ENCODE measurements at regions not wholly inside any gene's neighbourhood (a gene's known extent, or its start where the extent isn't known, plus 50 kb on each side); places are given as distances from the start of the nearest gene placed in this dataset.

GRCh38 chr3:66165660-66166059 lies 55.1 kb upstream of the SLC25A26 start:
- DNase-seq, result no peak

GRCh38 chr3:66164155-66164554 lies 56.6 kb upstream of the SLC25A26 start:
- DNase-seq, result no peak

- DNase-seq, result no peak
Measured at GRCh38 chr3:66163222-66163621, 57.6 kb upstream of the SLC25A26 start.

GRCh38 chr3:66162766-66163165 lies 58.0 kb upstream of the SLC25A26 start:
- no peak for DNase-seq

GRCh38 chr3:66158933-66159683 lies 61.7 kb upstream of the SLC25A26 start:
- DNase-seq, result no peak

GRCh38 chr3:66154444-66154861 lies 66.3 kb upstream of the SLC25A26 start:
- DNase-seq, result peak in 4 of 56 donors; percentile 4 to 20 (median 6)

GRCh38 chr3:66153481-66154443 lies 67.0 kb upstream of the SLC25A26 start:
- DNase-seq, result peak in 29 of 56 donors; percentile 1 to 73 (median 18)

GRCh38 chr3:66152336-66152735 lies 68.5 kb upstream of the SLC25A26 start:
- no peak for DNase-seq

GRCh38 chr3:66150977-66151376 lies 69.8 kb upstream of the SLC25A26 start:
- no peak for DNase-seq

GRCh38 chr3:66149269-66149668 lies 71.5 kb upstream of the SLC25A26 start:
- no peak for DNase-seq

- DNase-seq, result no peak
Measured at GRCh38 chr3:66145408-66145733, 75.4 kb upstream of the SLC25A26 start.

- DNase-seq, result no peak
Measured at GRCh38 chr3:66144568-66145407, 76.0 kb upstream of the SLC25A26 start.

GRCh38 chr3:66142079-66142478 lies 78.7 kb upstream of the SLC25A26 start:
- DNase-seq, result no peak

- no peak for DNase-seq
Measured at GRCh38 chr3:66140743-66141372, 79.9 kb upstream of the SLC25A26 start.

- no peak for DNase-seq
Measured at GRCh38 chr3:66140106-66140505, 80.7 kb upstream of the SLC25A26 start.

GRCh38 chr3:66139415-66139814 lies 81.4 kb upstream of the SLC25A26 start:
- no peak for DNase-seq

GRCh38 chr3:66138336-66139313 lies 82.2 kb upstream of the SLC25A26 start:
- DNase-seq, result peak in 37 of 56 donors; percentile 1 to 67 (median 12)

- DNase-seq, result no peak
Measured at GRCh38 chr3:66136597-66136996, 84.2 kb upstream of the SLC25A26 start.

- no peak for DNase-seq
Measured at GRCh38 chr3:66133853-66134445, 86.9 kb upstream of the SLC25A26 start.

Measured in amygdala (tissue), 56 donors.